PC-3 (cell line): ENCODE measurements at regions not wholly inside any gene's neighbourhood (a gene's known extent, or its start where the extent isn't known, plus 50 kb on each side); places are given as distances from the start of the nearest gene placed in this dataset.
A peak's percentile ranks its signal among the peaks of the same experiment; 100 is the strongest.

ENCODE experiments used
- ATAC-seq: fragments of 200-7000 bp; cut with Tn5 transposase; 2 replicates; pipeline ENCODE4 v1.9.1; 2020; ENCODE audit warnings: mild to moderate bottlenecking, moderate library complexity
- BruUV-seq: library from RNA; stranded (reverse); fragments of 400-500 nt; replicated peaks from 2 replicates; lab custom pipeline; 2021; lab: Mats Ljungman, UMichigan
- CTCF ChIA-PET: fragments of 300-600 bp; sonication (Branson Sonifier 250); formaldehyde crosslinking; loops from one replicate; lab custom pipeline; 2022; ENCODE audit warnings: antibody characterized with exemption; lab: Charles Lee
- POLR2A ChIA-PET: fragments of 300-600 bp; sonication (Branson Sonifier 250); formaldehyde crosslinking; loops from one replicate; lab custom pipeline; 2022; ENCODE audit warnings: antibody characterized with exemption; ENCODE audit not compliant: unreplicated experiment; lab: Charles Lee
- DNase-seq: peaks from one replicate; pipeline ENCODE4 v3.0.0-alpha.2; 2015
- H2AFZ ChIP-seq: fragments of 300-600 bp; sonication (generic); 2 replicates; pipeline ENCODE4 v1.6.0; 2016; ENCODE audit warnings: antibody characterized with exemption, low read length
- H3F3A ChIP-seq: fragments of 300-600 bp; sonication (generic); one replicate; pipeline ENCODE4 v1.6.0; 2017; ENCODE audit warnings: antibody characterized with exemption, low read length, control low read depth, mild to moderate bottlenecking; ENCODE audit not compliant: unreplicated experiment
- H3K27ac ChIP-seq: fragments of 300-600 bp; sonication (generic); 2 replicates; pipeline ENCODE4 v1.5.1; 2016; ENCODE audit warnings: mild to moderate bottlenecking, low read length
- H3K27me3 ChIP-seq: fragments of 300-600 bp; sonication (generic); 2 replicates; pipeline ENCODE4 v1.6.1; 2016; ENCODE audit warnings: low read length, mixed read lengths
- H3K36me3 ChIP-seq: fragments of 300-600 bp; sonication (generic); 2 replicates; pipeline ENCODE4 v1.6.1; 2016; ENCODE audit warnings: low read depth, mixed run types, low read length, mixed read lengths
- H3K4me1 ChIP-seq: fragments of 300-600 bp; sonication (generic); 2 replicates; pipeline ENCODE4 v1.5.1; 2016; ENCODE audit warnings: low read length; ENCODE audit not compliant: insufficient read depth
- H3K4me2 ChIP-seq: fragments of 300-600 bp; sonication (generic); 2 replicates; pipeline ENCODE4 v1.6.0; 2016; ENCODE audit warnings: low read length
- H3K4me3 ChIP-seq: fragments of 300-600 bp; sonication (generic); 2 replicates; pipeline ENCODE4 v1.5.1; 2016; ENCODE audit warnings: mild to moderate bottlenecking, low read length, mixed read lengths
- H3K79me2 ChIP-seq: fragments of 300-600 bp; sonication (generic); 2 replicates; pipeline ENCODE4 v1.6.1; 2017; ENCODE audit warnings: low read length, mixed read lengths
- H3K9ac ChIP-seq: fragments of 300-600 bp; sonication (generic); 2 replicates; pipeline ENCODE4 v1.6.0; 2016; ENCODE audit warnings: mild to moderate bottlenecking, low read length
- H3K9me2 ChIP-seq: fragments of 300-600 bp; sonication (generic); replicated peaks from 2 replicates; pipeline ENCODE4 v1.6.1; 2016; ENCODE audit warnings: mixed run types, low read length, mixed read lengths
- H3K9me3 ChIP-seq: fragments of 300-600 bp; sonication (generic); 2 replicates; pipeline ENCODE4 v1.6.1; 2016; ENCODE audit warnings: low read length, mixed read lengths
- H4K20me1 ChIP-seq: fragments of 300-600 bp; sonication (generic); 2 replicates; pipeline ENCODE4 v1.6.1; 2016; ENCODE audit warnings: low read length, mixed read lengths
- EZH2 ChIP-seq: fragments of 300-600 bp; sonication (generic); IDR thresholded peaks from one replicate; pipeline ENCODE4 v1.6.1; 2017; ENCODE audit warnings: antibody characterized with exemption, mild to moderate bottlenecking, low read length; ENCODE audit not compliant: unreplicated experiment
- EZH2phosphoT487 ChIP-seq: fragments of 300-600 bp; sonication (generic); IDR thresholded peaks from 2 replicates; pipeline ENCODE4 v1.6.1; 2018; ENCODE audit warnings: mild to moderate bottlenecking, antibody characterized with exemption, low read length, borderline replicate concordance
- intact Hi-C: fragments of 100-400 bp; cut with micrococcal nuclease; formaldehyde crosslinking; loops from 2 replicates; pipeline ENCODE4 v1.9.0; 2023
- TF ChIP-seq, protein P1 (sequence below): fragments of 300-600 bp; sonication (generic); conservative IDR thresholded peaks from 2 replicates; pipeline ENCODE4 v1.5.1; 2017; ENCODE audit warnings: antibody characterized with exemption, low read depth, mild to moderate bottlenecking, low read length

DNA sequence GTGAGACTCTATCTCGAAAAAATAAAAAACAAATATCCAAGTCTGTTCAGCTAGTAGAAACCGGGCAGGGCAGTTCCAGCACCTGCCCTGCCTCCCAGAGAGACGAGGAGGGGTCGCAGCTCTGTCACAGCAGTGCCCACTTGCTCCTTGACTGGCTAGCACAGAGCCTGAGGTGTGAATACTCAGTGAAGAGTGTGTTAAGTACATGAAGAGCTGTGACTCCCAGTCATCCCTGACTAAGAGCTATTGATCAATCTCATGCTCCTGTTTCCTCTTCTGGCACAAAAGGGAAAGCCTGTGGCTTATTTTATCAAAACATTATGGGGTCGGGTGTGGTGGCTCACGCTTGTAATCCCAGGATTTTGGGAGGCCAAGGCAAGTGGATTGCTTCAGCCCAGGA lies 83.0 kb upstream of the FZD7 start:
- no peak overlapping the region for H3K4me3 ChIP-seq
- DNase-seq (peak; percentile 12), ATAC-seq (no peak)
- no peak overlapping the region for H3K9ac ChIP-seq
- no peaks in the 10 kb centered on the region for H3K9me3 ChIP-seq
- H3K4me2 ChIP-seq, result no peak overlapping the region
- no peaks in the 10 kb centered on the region for H3K79me2 ChIP-seq
- H3K9me2 ChIP-seq, result no peaks in the 10 kb centered on the region
- ChIA-PET CTCF (no interaction called here), POLR2A (interaction anchor here (0.7 kb wide), 1 partner anchor 287 kb away, joined by 5 read pairs; no protein-coding TSS in a partner anchor)
- H3K36me3 ChIP-seq, result no peaks in the 10 kb centered on the region
- H4K20me1 ChIP-seq, result no peaks in the 10 kb centered on the region
- intact Hi-C loops, result no loop called here
- no peak overlapping the region for H2AFZ ChIP-seq
- TF ChIP-seq, protein P1, sequence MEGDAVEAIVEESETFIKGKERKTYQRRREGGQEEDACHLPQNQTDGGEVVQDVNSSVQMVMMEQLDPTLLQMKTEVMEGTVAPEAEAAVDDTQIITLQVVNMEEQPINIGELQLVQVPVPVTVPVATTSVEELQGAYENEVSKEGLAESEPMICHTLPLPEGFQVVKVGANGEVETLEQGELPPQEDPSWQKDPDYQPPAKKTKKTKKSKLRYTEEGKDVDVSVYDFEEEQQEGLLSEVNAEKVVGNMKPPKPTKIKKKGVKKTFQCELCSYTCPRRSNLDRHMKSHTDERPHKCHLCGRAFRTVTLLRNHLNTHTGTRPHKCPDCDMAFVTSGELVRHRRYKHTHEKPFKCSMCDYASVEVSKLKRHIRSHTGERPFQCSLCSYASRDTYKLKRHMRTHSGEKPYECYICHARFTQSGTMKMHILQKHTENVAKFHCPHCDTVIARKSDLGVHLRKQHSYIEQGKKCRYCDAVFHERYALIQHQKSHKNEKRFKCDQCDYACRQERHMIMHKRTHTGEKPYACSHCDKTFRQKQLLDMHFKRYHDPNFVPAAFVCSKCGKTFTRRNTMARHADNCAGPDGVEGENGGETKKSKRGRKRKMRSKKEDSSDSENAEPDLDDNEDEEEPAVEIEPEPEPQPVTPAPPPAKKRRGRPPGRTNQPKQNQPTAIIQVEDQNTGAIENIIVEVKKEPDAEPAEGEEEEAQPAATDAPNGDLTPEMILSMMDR, result no peak
- TF ChIP-seq EZH2phosphoT487, result no peak
- no peak for TF ChIP-seq EZH2
- BruUV-seq, result no TSS peak
- no peaks in the 10 kb centered on the region for H3K27me3 ChIP-seq
- peaks cover 6% of the 10 kb centered on the region for H3K4me1 ChIP-seq
- no peaks in the 10 kb centered on the region for H3F3A ChIP-seq
- H3K27ac ChIP-seq, result no peak overlapping the region

DNA sequence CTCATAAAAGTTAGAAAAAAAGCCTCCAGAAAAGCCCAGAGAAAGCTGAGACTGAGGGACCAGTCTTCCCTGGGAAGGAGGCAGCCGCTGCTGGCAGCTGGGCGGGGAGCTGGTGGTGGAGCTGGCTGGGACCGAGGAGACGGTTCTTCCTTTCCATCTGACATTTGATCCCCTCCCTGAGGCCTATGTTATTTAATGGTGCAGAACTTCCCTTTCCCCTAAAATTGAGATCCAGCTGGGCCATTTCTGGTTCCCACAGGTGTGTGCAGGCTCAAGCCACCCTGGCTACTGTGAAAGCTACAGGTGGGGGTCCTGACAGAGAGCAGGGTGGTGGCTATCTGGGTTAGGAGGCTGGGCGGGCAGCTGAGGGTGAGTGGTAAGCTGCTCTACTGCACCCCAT lies 81.5 kb upstream of the FZD7 start:
- H3K9me3 ChIP-seq, result no peaks in the 10 kb centered on the region
- POLR2A ChIA-PET, result no interaction called here
- CTCF ChIA-PET, result interaction anchor here (0.7 kb wide), 1 partner anchor 55 kb away, joined by 4 read pairs; no protein-coding TSS in a partner anchor
- no peak overlapping the region for H3K4me2 ChIP-seq
- TF ChIP-seq EZH2 (no peak), EZH2phosphoT487 (no peak)
- TF ChIP-seq, protein P1, result no peak
- no TSS peak for BruUV-seq
- H3F3A ChIP-seq, result no peaks in the 10 kb centered on the region
- intact Hi-C loops, result no loop called here
- peak; percentile 29 for ATAC-seq
- H3K79me2 ChIP-seq, result no peaks in the 10 kb centered on the region
- H3K4me1 ChIP-seq, result peaks cover 7% of the 10 kb centered on the region
- H4K20me1 ChIP-seq, result no peaks in the 10 kb centered on the region
- no peak overlapping the region for H3K9ac ChIP-seq
- no peak overlapping the region for H3K4me3 ChIP-seq
- no peak overlapping the region for H3K27ac ChIP-seq
- H2AFZ ChIP-seq, result no peak overlapping the region
- no peaks in the 10 kb centered on the region for H3K36me3 ChIP-seq
- H3K9me2 ChIP-seq, result no peaks in the 10 kb centered on the region
- H3K27me3 ChIP-seq, result no peaks in the 10 kb centered on the region
- DNase-seq, result peak; percentile 25

DNA sequence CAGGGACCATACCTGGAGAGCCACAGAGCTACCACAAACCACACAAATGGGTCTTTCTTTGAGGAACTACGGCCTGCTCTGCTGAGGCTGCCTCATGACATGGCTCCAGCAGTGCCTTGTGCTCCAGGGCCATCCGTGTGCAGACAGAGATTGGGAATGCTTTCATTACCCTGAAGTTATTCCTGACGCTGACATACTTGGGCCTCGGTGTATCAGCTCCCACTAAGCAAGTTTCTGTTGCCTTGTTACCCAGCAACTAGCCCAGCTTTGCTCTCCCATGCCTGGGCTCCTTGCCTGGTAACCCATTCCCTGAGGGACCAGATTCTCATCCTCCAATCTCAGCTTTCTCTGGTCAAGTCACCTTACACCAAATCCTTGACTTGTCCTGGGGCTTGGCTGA lies 80.3 kb upstream of the FZD7 start:
- Histone ChIP-seq H4K20me1 (no peaks in the 10 kb centered on the region), H3K9me2 (no peaks in the 10 kb centered on the region), H3K9me3 (no peaks in the 10 kb centered on the region), H3K36me3 (no peaks in the 10 kb centered on the region), H3K4me2 (no peak overlapping the region), H3K4me3 (no peak overlapping the region), H3K9ac (no peak overlapping the region), H3K79me2 (no peaks in the 10 kb centered on the region), H3K27ac (no peak overlapping the region), H3K4me1 (peaks cover 7% of the 10 kb centered on the region), H2AFZ (no peak overlapping the region), H3K27me3 (no peaks in the 10 kb centered on the region), H3F3A (no peaks in the 10 kb centered on the region)
- intact Hi-C loops, result no loop called here
- no peak for ATAC-seq
- no TSS peak for BruUV-seq
- POLR2A ChIA-PET, result no interaction called here
- CTCF ChIA-PET, result no interaction called here
- no peak for DNase-seq
- TF ChIP-seq EZH2phosphoT487 (no peak), EZH2 (no peak)
